ENCODE measurements at regions not wholly inside any gene's neighbourhood (a gene's known extent, or its start where the extent isn't known, plus 50 kb on each side); places are given as distances from the start of the nearest gene placed in this dataset.
A peak's percentile ranks its signal among the peaks of the same experiment; 100 is the strongest.
"Not testable (repeated sequence)": the region's sequence is repeated elsewhere in the genome, so short reads cannot be mapped to it uniquely, and the experiment has no call there.

DNA sequence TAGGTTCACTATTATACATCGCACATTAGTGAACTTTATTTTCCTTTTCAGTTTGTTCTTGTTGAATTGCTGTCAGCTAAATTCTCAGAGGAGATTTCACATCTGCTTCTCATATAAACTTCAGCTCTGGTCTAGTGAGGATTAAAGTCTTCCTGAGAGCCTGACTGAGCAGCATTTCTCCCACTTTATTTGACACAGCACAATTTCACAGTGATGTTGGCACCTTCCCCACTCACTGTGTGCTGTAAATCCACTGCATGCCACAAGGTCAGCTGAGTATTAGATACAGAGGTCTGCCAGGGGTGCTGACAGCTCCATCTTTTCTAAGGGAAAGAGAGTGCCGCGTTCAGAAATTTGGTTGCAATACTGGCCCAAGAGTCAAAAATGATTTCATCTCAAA lies 567.4 kb downstream of the PRR16 start:
- peak; percentile 11 for DNase-seq (ENCODE audit: low read depth)
- H3K4me3 ChIP-seq (ENCODE audit: control insufficient read depth, low read depth, low read length), result no peak overlapping the region
- TF ChIP-seq, protein P1, sequence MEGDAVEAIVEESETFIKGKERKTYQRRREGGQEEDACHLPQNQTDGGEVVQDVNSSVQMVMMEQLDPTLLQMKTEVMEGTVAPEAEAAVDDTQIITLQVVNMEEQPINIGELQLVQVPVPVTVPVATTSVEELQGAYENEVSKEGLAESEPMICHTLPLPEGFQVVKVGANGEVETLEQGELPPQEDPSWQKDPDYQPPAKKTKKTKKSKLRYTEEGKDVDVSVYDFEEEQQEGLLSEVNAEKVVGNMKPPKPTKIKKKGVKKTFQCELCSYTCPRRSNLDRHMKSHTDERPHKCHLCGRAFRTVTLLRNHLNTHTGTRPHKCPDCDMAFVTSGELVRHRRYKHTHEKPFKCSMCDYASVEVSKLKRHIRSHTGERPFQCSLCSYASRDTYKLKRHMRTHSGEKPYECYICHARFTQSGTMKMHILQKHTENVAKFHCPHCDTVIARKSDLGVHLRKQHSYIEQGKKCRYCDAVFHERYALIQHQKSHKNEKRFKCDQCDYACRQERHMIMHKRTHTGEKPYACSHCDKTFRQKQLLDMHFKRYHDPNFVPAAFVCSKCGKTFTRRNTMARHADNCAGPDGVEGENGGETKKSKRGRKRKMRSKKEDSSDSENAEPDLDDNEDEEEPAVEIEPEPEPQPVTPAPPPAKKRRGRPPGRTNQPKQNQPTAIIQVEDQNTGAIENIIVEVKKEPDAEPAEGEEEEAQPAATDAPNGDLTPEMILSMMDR (IDR thresholded peaks at IDR 0.05; ENCODE audit: control insufficient read depth, insufficient read depth, low read depth, low read length, missing control alignments), result no peak

DNA sequence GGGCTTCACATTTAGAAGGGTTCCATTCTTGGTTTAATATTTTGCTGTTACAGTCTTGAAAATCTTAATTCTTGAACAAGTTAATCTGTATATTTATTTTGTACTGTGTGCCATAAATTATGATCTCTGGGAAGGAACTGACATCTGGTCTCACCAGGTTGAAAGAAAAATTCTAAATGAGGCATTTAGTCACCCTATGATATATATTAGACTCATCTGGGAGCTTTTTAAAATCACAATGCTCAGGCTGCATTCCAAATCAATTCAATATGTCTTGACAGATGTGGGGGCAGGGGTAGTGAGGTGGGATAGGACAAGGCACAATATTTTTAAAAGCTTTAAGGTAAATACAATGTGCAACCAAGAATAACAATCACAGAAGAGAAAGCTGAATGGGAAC lies 569.2 kb downstream of the PRR16 start:
- no peak overlapping the region for H3K4me3 ChIP-seq (ENCODE audit: control insufficient read depth, low read depth, low read length)
- no peak for DNase-seq (ENCODE audit: low read depth)
- TF ChIP-seq, protein P1 (IDR thresholded peaks at IDR 0.05; ENCODE audit: control insufficient read depth, insufficient read depth, low read depth, low read length, missing control alignments), result no peak

DNA sequence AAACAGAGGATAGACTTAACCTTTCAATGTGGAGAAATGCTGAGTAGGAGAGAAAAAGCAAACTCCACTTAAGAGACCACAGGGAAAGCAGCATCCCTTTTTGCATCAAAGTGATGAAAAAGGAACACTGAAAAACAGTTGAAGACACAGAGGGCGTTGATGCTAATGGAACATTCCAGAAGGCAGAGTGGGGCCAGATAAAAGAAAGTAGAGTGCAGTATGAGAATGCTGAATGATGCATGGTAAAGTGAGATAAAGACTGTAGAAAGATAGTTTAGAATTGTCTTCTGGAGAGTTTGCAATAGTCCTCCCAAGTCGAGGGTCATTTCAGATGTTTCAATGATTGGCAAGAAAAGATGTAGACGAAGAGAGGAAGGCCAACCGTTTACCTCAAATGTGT lies 574.3 kb downstream of the PRR16 start:
- H3K4me3 ChIP-seq (ENCODE audit: control insufficient read depth, low read depth, low read length), result no peak overlapping the region
- DNase-seq (ENCODE audit: low read depth), result no peak
- TF ChIP-seq, protein P1 (IDR thresholded peaks at IDR 0.05; ENCODE audit: control insufficient read depth, insufficient read depth, low read depth, low read length, missing control alignments), result no peak

DNA sequence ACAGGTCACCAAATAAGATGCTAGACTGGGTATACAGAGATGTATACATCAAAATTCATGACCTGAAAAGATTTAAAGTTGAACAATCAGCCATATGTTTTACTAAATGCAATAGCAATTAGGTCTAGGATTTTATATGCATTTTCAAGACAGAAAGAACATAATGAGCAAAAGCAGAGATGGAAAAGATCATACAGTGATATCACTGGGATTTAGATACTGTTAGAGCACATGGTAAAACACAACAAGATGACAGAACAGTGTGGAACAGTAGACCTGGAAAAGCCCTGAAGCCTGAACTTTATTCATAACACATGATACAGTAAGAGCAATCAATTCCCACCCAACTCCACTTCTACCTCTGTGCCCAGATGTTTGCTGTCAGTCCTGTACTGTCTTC lies 585.9 kb downstream of the PRR16 start:
- DNase-seq (ENCODE audit: low read depth), result no peak
- TF ChIP-seq, protein P1 (IDR thresholded peaks at IDR 0.05; ENCODE audit: control insufficient read depth, insufficient read depth, low read depth, low read length, missing control alignments), result no peak
- H3K4me3 ChIP-seq (ENCODE audit: control insufficient read depth, low read depth, low read length), result no peak overlapping the region

DNA sequence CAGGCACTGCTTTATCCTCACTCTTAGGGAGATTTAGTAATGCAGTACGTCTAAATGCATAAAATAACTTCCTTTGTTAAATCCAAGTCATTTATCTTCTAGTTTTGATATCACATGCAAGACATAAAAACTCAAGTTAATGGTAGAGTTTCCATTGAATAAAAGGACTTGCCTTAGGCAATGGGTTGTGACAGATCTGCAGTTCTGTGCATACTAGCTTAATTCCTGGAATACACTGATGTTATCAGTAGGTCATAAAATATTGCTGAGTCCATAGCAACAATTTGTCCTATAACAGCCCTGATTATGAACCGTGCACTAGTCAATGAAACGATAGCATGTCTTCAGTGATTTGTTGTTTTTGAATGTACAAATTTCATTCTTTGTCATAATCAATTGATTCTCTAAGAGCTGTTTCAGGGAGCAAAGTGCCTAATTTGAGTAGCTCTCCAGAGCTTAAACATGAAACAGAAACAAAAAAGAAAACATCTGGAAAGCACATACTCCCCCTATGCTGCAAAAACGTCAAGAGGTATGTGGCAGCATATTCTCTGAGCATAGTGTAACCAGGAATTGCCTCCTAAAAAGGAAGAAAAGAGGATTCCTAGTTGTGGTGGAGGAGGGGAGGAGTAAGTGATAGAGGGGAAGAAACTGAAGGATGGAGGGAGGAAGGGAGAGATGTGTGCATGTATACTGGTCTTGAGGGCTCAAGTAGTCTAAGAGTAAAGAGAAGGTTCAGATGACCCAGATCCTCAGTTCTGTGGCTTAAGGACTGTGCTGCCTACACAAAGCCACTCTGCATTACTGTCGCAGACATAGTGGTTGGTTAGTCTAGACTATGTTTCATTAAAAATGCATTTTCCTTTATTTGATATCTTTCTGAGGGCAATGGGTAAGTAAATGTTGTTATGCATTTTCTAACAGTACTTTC lies 589.2 kb downstream of the PRR16 start:
- H3K4me3 ChIP-seq (ENCODE audit: control insufficient read depth, low read depth, low read length), result no peak overlapping the region
- TF ChIP-seq, protein P1 (IDR thresholded peaks at IDR 0.05; ENCODE audit: control insufficient read depth, insufficient read depth, low read depth, low read length, missing control alignments), result no peak
- no peak for DNase-seq (ENCODE audit: low read depth)

DNA sequence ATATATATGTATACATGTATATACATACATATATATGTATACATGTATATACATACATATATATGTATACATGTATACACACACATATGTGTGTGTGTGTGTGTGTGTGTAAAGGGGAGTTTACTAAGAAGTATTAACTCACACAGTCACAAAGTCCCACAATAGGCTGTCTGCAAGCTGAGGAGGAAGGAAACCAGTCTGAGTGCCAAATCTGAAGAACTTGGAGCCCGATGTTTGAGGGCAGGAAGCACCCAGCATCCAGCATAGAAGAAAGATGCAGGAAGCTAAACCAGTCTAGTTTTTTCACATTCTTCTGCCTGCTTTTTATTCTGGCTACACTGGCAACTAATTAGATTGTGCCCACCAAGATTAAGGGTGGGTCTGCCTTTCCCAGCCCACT lies 591.5 kb downstream of the PRR16 start:
- TF ChIP-seq, protein P1 (IDR thresholded peaks at IDR 0.05; ENCODE audit: control insufficient read depth, insufficient read depth, low read depth, low read length, missing control alignments), result no peak
- DNase-seq (ENCODE audit: low read depth), result no peak

DNA sequence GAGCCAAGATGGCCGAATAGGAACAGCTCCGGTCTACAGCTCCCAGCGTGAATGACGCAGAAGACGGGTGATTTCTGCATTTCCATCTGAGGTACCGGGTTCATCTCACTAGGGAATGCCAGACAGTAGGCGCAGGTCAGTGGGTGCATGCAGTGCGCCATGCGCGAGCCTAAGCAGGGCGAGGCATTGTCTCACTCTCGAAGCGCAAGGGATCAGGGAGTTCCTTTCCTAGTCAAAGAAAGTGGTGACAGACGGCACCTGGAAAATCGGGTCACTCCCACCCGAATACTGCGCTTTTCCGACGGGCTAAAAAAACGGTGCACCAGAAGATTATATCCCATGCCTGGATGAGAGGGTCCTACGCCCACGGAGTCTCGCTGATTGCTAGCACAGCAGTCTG lies 600.1 kb downstream of the PRR16 start:
- H3K4me3 ChIP-seq (ENCODE audit: control insufficient read depth, low read depth, low read length); DNase-seq (ENCODE audit: low read depth): not testable (repeated sequence)

More for the DNA sequence above, 591.5 kb downstream of the PRR16 start:
- H3K4me3 ChIP-seq (ENCODE audit: control insufficient read depth, low read depth, low read length), result no peak overlapping the region

All from AG09309 (cell line).